ENCODE measurements at regions not wholly inside any gene's neighbourhood (a gene's known extent, or its start where the extent isn't known, plus 50 kb on each side); places are given as distances from the start of the nearest gene placed in this dataset.

GRCh38 chr20:41958391-41958790, 340.2 kb upstream of the CHD6 start:
- no peak overlapping the region for H3K27ac ChIP-seq (ENCODE audit: low read depth in 2 of 2, low read length in 1 of 2)
- 88 to 89% methylated on average over 1 of the region's 1 CpG for WGBS, 2 donors

DNA sequence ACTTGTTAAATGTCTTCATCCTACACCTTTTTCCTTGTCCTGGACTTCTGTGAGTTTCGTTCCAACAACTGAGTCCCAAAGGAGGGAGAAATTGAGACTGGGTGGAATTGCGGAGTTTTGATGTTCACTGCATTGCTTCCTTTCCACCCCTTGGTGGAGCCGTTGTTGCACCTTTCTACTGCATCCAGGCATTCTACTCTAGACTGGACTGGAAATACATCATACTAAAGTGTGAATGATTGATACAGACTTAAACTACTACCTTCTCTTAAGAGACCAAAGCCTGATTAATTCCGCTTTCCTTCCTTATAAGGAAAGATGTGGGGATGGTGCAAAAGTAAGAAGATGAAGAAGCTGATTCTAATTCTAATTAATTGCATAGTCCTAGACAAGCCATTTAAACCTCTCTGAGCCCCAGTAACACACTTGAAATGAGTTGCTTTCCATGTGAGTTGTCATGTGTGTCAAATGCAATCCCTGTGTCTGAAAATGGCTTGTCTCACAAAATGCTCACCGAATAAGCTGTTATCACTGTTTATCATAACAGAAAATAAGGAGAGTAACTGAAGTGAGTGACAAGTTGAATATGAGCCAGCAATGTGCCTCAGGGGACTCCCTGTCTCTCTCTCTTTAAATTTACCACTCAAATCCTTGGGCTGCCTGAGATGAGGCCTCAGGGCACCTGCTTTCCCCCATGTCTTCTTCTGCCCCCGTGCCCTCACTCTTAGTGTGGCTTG, 338.3 kb upstream of the CHD6 start:
- Histone ChIP-seq H3K27me3 (ENCODE audit: control insufficient read depth in 1 of 2, insufficient read depth in 2 of 2, low read length in 2 of 2) (no peaks in the 10 kb centered on the region), H3K4me1 (ENCODE audit: control insufficient read depth in 2 of 2, insufficient read depth in 2 of 2, low read length in 1 of 2) (no peaks in the 10 kb centered on the region), H3K9me3 (ENCODE audit: control insufficient read depth in 2 of 2, insufficient read depth in 1 of 2, low read depth in 1 of 2, low read length in 1 of 2) (peaks cover 0 to 2% of the 10 kb centered on the region in 2 donors), H3K4me3 (ENCODE audit: low read depth in 1 of 2, low read length in 2 of 2) (no peak overlapping the region), H3K36me3 (ENCODE audit: control insufficient read depth in 2 of 2, insufficient read depth in 2 of 2, low read length in 1 of 2) (no peaks in the 10 kb centered on the region), H3K27ac (ENCODE audit: low read depth in 2 of 2, low read length in 1 of 2) (no peak overlapping the region)
- WGBS, 2 donors = 45 to 51% methylated on average over 6 of the region's 6 CpGs

More at GRCh38 chr20:41958391-41958790, 340.2 kb upstream of the CHD6 start:
- Histone ChIP-seq H3K27me3 (ENCODE audit: control insufficient read depth in 1 of 2, insufficient read depth in 2 of 2, low read length in 2 of 2) (no peaks in the 10 kb centered on the region), H3K4me3 (ENCODE audit: low read depth in 1 of 2, low read length in 2 of 2) (no peak overlapping the region), H3K36me3 (ENCODE audit: control insufficient read depth in 2 of 2, insufficient read depth in 2 of 2, low read length in 1 of 2) (no peaks in the 10 kb centered on the region), H3K4me1 (ENCODE audit: control insufficient read depth in 2 of 2, insufficient read depth in 2 of 2, low read length in 1 of 2) (no peaks in the 10 kb centered on the region), H3K9me3 (ENCODE audit: control insufficient read depth in 2 of 2, insufficient read depth in 1 of 2, low read depth in 1 of 2, low read length in 1 of 2) (peaks cover 0 to 2% of the 10 kb centered on the region in 2 donors)

DNA sequence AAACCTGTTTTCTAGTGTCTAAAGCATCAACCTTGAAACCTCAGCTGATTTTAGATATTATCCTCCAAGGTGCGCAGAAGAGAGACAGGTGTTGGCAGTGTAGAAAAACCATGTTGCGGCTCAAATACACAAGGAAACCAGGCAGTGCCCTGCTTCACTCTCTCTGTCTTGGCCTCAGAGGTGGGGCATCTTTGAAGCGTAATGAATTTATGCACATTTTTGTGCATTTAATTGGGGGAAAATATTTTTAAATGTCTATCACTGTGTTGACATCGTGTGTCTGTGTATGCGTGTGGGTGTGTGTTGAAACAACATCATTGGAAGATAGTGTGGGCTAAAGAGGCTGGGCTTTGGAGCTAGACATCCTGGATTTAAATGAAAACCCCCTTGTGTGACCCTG, 334.0 kb upstream of the CHD6 start:
- H3K36me3 ChIP-seq (ENCODE audit: control insufficient read depth in 2 of 2, insufficient read depth in 2 of 2, low read length in 1 of 2) = no peaks in the 10 kb centered on the region
- H3K27me3 ChIP-seq (ENCODE audit: control insufficient read depth in 1 of 2, insufficient read depth in 2 of 2, low read length in 2 of 2) = no peaks in the 10 kb centered on the region
- no peak overlapping the region for H3K4me3 ChIP-seq (ENCODE audit: low read depth in 1 of 2, low read length in 2 of 2)
- H3K27ac ChIP-seq (ENCODE audit: low read depth in 2 of 2, low read length in 1 of 2) = no peak overlapping the region
- H3K9me3 ChIP-seq (ENCODE audit: control insufficient read depth in 2 of 2, insufficient read depth in 1 of 2, low read depth in 1 of 2, low read length in 1 of 2) = no peaks in the 10 kb centered on the region
- H3K4me1 ChIP-seq (ENCODE audit: control insufficient read depth in 2 of 2, insufficient read depth in 2 of 2, low read length in 1 of 2) = peaks cover 0 to 3% of the 10 kb centered on the region in 2 donors
- 86 to 94% methylated on average over 5 of the region's 5 CpGs for WGBS, 2 donors

- H3K9me3 ChIP-seq (ENCODE audit: control insufficient read depth in 2 of 2, insufficient read depth in 1 of 2, low read depth in 1 of 2, low read length in 1 of 2) = no peaks in the 10 kb centered on the region
- peaks cover 0 to 3% of the 10 kb centered on the region in 2 donors for H3K4me1 ChIP-seq (ENCODE audit: control insufficient read depth in 2 of 2, insufficient read depth in 2 of 2, low read length in 1 of 2)
- H3K36me3 ChIP-seq (ENCODE audit: control insufficient read depth in 2 of 2, insufficient read depth in 2 of 2, low read length in 1 of 2) = no peaks in the 10 kb centered on the region
- H3K4me3 ChIP-seq (ENCODE audit: low read depth in 1 of 2, low read length in 2 of 2) = no peak overlapping the region
- WGBS, 2 donors = 51 to 61% methylated on average over 2 of the region's 2 CpGs
- no peaks in the 10 kb centered on the region for H3K27me3 ChIP-seq (ENCODE audit: control insufficient read depth in 1 of 2, insufficient read depth in 2 of 2, low read length in 2 of 2)
- no peak overlapping the region for H3K27ac ChIP-seq (ENCODE audit: low read depth in 2 of 2, low read length in 1 of 2)
These were observed 333.4 kb upstream of the CHD6 start for GRCh38 chr20:41951615-41952014.

DNA sequence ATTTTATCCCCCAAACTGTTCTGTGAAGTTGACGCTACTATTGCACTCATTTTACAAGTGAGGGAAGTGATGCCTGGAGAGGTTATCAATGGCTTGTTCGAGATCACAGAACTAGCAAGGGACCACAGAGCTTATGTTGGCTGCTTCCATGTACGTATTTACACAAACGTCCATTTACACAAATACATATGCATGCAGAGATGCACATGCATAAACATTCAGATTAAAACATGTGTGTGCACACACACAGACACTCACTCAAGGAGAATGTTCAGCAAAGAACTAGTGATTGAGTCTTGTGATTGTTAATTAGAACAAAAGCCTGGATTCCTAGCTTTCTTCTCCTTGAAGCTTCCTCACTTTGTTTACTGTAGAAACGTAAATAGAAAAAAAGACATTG, 321.5 kb upstream of the CHD6 start:
- no peaks in the 10 kb centered on the region for H3K36me3 ChIP-seq (ENCODE audit: control insufficient read depth in 2 of 2, insufficient read depth in 2 of 2, low read length in 1 of 2)
- no peaks in the 10 kb centered on the region for H3K4me1 ChIP-seq (ENCODE audit: control insufficient read depth in 2 of 2, insufficient read depth in 2 of 2, low read length in 1 of 2)
- no peaks in the 10 kb centered on the region for H3K27me3 ChIP-seq (ENCODE audit: control insufficient read depth in 1 of 2, insufficient read depth in 2 of 2, low read length in 2 of 2)
- H3K27ac ChIP-seq (ENCODE audit: low read depth in 2 of 2, low read length in 1 of 2) = no peak overlapping the region
- no peak overlapping the region for H3K4me3 ChIP-seq (ENCODE audit: low read depth in 1 of 2, low read length in 2 of 2)
- WGBS, 2 donors = 67% methylated on average over 5 of the region's 5 CpGs
- no peaks in the 10 kb centered on the region for H3K9me3 ChIP-seq (ENCODE audit: control insufficient read depth in 2 of 2, insufficient read depth in 1 of 2, low read depth in 1 of 2, low read length in 1 of 2)

DNA sequence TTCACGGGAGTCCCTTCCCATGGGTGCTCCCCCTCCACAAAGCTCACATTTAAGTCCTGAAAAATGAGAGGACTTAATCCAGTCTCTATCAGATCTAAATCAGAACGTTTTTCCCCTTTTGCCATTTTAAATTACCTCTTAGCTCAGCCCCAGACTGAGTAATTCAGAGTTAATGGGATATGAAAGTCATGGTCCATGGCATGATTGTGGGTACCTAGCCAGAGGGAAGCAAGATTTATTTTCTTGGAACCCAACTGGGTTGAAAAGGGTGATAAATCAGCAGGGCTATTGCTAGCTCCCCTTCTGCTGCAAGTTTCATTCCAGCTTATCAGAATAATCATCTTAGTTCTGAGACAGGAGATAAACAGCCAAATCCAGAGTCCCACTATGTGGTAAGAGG, 320.2 kb upstream of the CHD6 start:
- Histone ChIP-seq H3K27me3 (ENCODE audit: control insufficient read depth in 1 of 2, insufficient read depth in 2 of 2, low read length in 2 of 2) (no peaks in the 10 kb centered on the region), H3K36me3 (ENCODE audit: control insufficient read depth in 2 of 2, insufficient read depth in 2 of 2, low read length in 1 of 2) (no peaks in the 10 kb centered on the region), H3K4me3 (ENCODE audit: low read depth in 1 of 2, low read length in 2 of 2) (no peak overlapping the region), H3K27ac (ENCODE audit: low read depth in 2 of 2, low read length in 1 of 2) (no peak overlapping the region), H3K9me3 (ENCODE audit: control insufficient read depth in 2 of 2, insufficient read depth in 1 of 2, low read depth in 1 of 2, low read length in 1 of 2) (no peaks in the 10 kb centered on the region), H3K4me1 (ENCODE audit: control insufficient read depth in 2 of 2, insufficient read depth in 2 of 2, low read length in 1 of 2) (no peaks in the 10 kb centered on the region)
- 36 to 40% methylated on average over 2 of the region's 2 CpGs for WGBS, 2 donors

DNA sequence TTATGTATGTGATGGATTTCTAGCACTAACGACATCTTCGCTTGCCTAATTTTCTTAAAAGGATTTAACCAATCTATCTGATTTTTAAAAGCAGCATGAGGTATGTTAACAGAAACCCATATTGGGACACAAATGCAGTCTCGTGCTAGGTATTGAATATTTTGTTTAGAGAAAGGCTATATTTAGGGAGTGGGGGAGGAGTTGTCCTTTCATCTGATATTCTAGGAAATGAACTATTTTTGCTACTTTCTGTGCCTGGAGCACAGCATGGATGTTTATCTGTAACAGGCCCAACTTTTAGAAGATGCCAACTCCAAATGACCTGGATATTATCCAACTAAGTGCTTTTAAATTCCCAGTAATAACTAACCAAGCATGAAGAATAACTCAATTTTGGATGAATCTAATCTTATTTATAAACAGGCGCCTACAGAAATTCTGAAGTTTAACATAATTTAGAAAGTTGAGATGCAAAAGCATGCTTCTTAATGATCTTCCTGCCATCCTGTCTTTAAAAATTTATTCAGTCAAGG, 317.1 kb upstream of the CHD6 start:
- no peaks in the 10 kb centered on the region for H3K4me1 ChIP-seq (ENCODE audit: control insufficient read depth in 2 of 2, insufficient read depth in 2 of 2, low read length in 1 of 2)
- 55 to 67% methylated on average over 4 of the region's 4 CpGs for WGBS, 2 donors

GRCh38 chr20:41932431-41932830, 314.3 kb upstream of the CHD6 start:
- no peaks in the 10 kb centered on the region for H3K9me3 ChIP-seq (ENCODE audit: control insufficient read depth in 2 of 2, insufficient read depth in 1 of 2, low read depth in 1 of 2, low read length in 1 of 2)
- H3K27ac ChIP-seq (ENCODE audit: low read depth in 2 of 2, low read length in 1 of 2) = no peak overlapping the region
- 82 to 86% methylated on average over 7 of the region's 7 CpGs for WGBS, 2 donors
- no peaks in the 10 kb centered on the region for H3K27me3 ChIP-seq (ENCODE audit: control insufficient read depth in 1 of 2, insufficient read depth in 2 of 2, low read length in 2 of 2)
- no peaks in the 10 kb centered on the region for H3K4me1 ChIP-seq (ENCODE audit: control insufficient read depth in 2 of 2, insufficient read depth in 2 of 2, low read length in 1 of 2)
- no peak overlapping the region for H3K4me3 ChIP-seq (ENCODE audit: low read depth in 1 of 2, low read length in 2 of 2)
- no peaks in the 10 kb centered on the region for H3K36me3 ChIP-seq (ENCODE audit: control insufficient read depth in 2 of 2, insufficient read depth in 2 of 2, low read length in 1 of 2)

More for the DNA sequence above, 317.1 kb upstream of the CHD6 start:
- H3K4me3 ChIP-seq (ENCODE audit: low read depth in 1 of 2, low read length in 2 of 2) = no peak overlapping the region
- no peak overlapping the region for H3K27ac ChIP-seq (ENCODE audit: low read depth in 2 of 2, low read length in 1 of 2)
- H3K27me3 ChIP-seq (ENCODE audit: control insufficient read depth in 1 of 2, insufficient read depth in 2 of 2, low read length in 2 of 2) = no peaks in the 10 kb centered on the region
- H3K36me3 ChIP-seq (ENCODE audit: control insufficient read depth in 2 of 2, insufficient read depth in 2 of 2, low read length in 1 of 2) = no peaks in the 10 kb centered on the region
- no peaks in the 10 kb centered on the region for H3K9me3 ChIP-seq (ENCODE audit: control insufficient read depth in 2 of 2, insufficient read depth in 1 of 2, low read depth in 1 of 2, low read length in 1 of 2)

DNA sequence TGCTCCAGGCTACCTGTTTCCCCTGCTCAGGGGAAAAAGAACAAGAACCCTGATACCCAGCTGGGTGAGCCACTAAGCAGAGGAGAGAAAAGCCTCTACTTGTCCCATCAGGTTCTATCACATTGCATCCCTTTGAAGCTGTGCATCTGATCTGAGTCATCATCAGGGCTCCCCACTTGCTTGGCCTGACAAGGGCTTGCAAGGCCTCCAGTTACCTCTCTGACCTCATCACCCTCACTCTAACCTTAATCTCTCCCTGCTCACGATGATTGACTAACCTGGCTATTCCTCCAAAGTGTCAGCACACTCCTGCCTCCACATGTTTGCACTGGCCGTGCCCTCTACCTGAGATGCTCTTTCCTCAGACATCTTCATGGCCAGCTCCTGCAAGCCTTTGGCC, 309.5 kb upstream of the CHD6 start:
- H3K4me3 ChIP-seq (ENCODE audit: low read depth in 1 of 2, low read length in 2 of 2) = no peak overlapping the region
- 43 to 56% methylated on average over 2 of the region's 2 CpGs for WGBS, 2 donors
- no peaks in the 10 kb centered on the region for H3K27me3 ChIP-seq (ENCODE audit: control insufficient read depth in 1 of 2, insufficient read depth in 2 of 2, low read length in 2 of 2)
- peaks cover 0 to 2% of the 10 kb centered on the region in 2 donors for H3K4me1 ChIP-seq (ENCODE audit: control insufficient read depth in 2 of 2, insufficient read depth in 2 of 2, low read length in 1 of 2)
- H3K9me3 ChIP-seq (ENCODE audit: control insufficient read depth in 2 of 2, insufficient read depth in 1 of 2, low read depth in 1 of 2, low read length in 1 of 2) = no peaks in the 10 kb centered on the region
- H3K27ac ChIP-seq (ENCODE audit: low read depth in 2 of 2, low read length in 1 of 2) = no peak overlapping the region
- H3K36me3 ChIP-seq (ENCODE audit: control insufficient read depth in 2 of 2, insufficient read depth in 2 of 2, low read length in 1 of 2) = no peaks in the 10 kb centered on the region

DNA sequence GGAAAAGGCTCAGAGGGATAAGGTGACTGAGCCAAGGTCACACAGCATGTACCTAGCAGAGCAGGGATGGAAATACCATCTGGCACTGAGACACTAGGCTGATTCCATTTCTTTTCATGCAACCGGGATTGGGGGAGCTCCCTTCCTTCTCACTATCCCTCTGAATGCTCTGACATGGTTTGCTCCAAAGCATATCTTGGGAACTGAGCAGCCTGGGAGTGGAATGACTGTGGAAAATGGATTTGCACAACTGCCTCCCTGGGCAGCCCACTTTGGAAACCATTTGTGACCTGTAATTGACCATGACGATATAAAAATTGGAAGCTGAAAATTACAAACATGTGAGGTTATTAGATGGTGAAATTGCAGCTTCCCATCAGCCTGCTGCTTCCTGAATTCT, 309.0 kb upstream of the CHD6 start:
- Histone ChIP-seq H3K27me3 (ENCODE audit: control insufficient read depth in 1 of 2, insufficient read depth in 2 of 2, low read length in 2 of 2) (no peaks in the 10 kb centered on the region), H3K27ac (ENCODE audit: low read depth in 2 of 2, low read length in 1 of 2) (no peak overlapping the region), H3K9me3 (ENCODE audit: control insufficient read depth in 2 of 2, insufficient read depth in 1 of 2, low read depth in 1 of 2, low read length in 1 of 2) (no peaks in the 10 kb centered on the region), H3K4me1 (ENCODE audit: control insufficient read depth in 2 of 2, insufficient read depth in 2 of 2, low read length in 1 of 2) (peaks cover 0 to 2% of the 10 kb centered on the region in 2 donors), H3K4me3 (ENCODE audit: low read depth in 1 of 2, low read length in 2 of 2) (no peak overlapping the region), H3K36me3 (ENCODE audit: control insufficient read depth in 2 of 2, insufficient read depth in 2 of 2, low read length in 1 of 2) (no peaks in the 10 kb centered on the region)
- WGBS, 2 donors = 70 to 72% methylated on average over 2 of the region's 2 CpGs
